ENCODE measurements at regions not wholly inside any gene's neighbourhood (a gene's known extent, or its start where the extent isn't known, plus 50 kb on each side); places are given as distances from the start of the nearest gene placed in this dataset.

- Histone ChIP-seq H3K4me3 (no peak overlapping the region), H3K4me1 (replicated peaks in 1 of 2) (no peaks in the 10 kb centered on the region), H3K9me3 (replicated peaks in 1 of 3) (no peaks in the 10 kb centered on the region), H3K27me3 (no peaks in the 10 kb centered on the region), H3K36me3 (replicated peaks in 1 of 2) (no peaks in the 10 kb centered on the region), H3K27ac (no peak overlapping the region)
- no peak for DNase-seq
- TF ChIP-seq POLR2A (IDR thresholded peaks at IDR 0.05) (no peak), CTCF (IDR thresholded peaks at IDR 0.05) (no peak)
- WGBS, 4 donors = 73 to 90% (median 81%) methylated on average over 3 of the region's 3 CpGs
- intact Hi-C loops (cut with DNase I) = no loop called here
Observed at GRCh38 chr1:217077426-217077825, 354.2 kb upstream of the ESRRG start.

GRCh38 chr1:217076902-217077301, 353.7 kb upstream of the ESRRG start:
- H3K27me3 ChIP-seq = no peaks in the 10 kb centered on the region
- TF ChIP-seq CTCF (IDR thresholded peaks at IDR 0.05) (no peak), POLR2A (IDR thresholded peaks at IDR 0.05) (no peak)
- no peaks in the 10 kb centered on the region for H3K9me3 ChIP-seq (replicated peaks in 1 of 3)
- H3K4me1 ChIP-seq (replicated peaks in 1 of 2) = no peaks in the 10 kb centered on the region
- intact Hi-C loops (cut with DNase I) = no loop called here
- H3K27ac ChIP-seq = no peak overlapping the region
- 45 to 53% (median 50%) methylated on average over 2 of the region's 2 CpGs for WGBS, 4 donors
- no peak overlapping the region for H3K4me3 ChIP-seq
- no peak for DNase-seq
- no peaks in the 10 kb centered on the region for H3K36me3 ChIP-seq (replicated peaks in 1 of 2)

GRCh38 chr1:217072926-217073325, 349.7 kb upstream of the ESRRG start:
- no peaks in the 10 kb centered on the region for H3K36me3 ChIP-seq (replicated peaks in 1 of 2)
- no peaks in the 10 kb centered on the region for H3K27me3 ChIP-seq
- H3K27ac ChIP-seq = no peak overlapping the region
- intact Hi-C loops (cut with DNase I) = no loop called here
- H3K4me3 ChIP-seq = no peak overlapping the region
- no peak for DNase-seq
- no peak for TF ChIP-seq CTCF (IDR thresholded peaks at IDR 0.05)
- TF ChIP-seq POLR2A (IDR thresholded peaks at IDR 0.05) = no peak
- H3K9me3 ChIP-seq (replicated peaks in 1 of 3) = no peaks in the 10 kb centered on the region
- 74 to 93% (median 83%) methylated on average over 1 of the region's 1 CpG for WGBS, 4 donors
- no peaks in the 10 kb centered on the region for H3K4me1 ChIP-seq (replicated peaks in 1 of 2)

GRCh38 chr1:217067642-217068041, 344.4 kb upstream of the ESRRG start:
- no peak overlapping the region for H3K4me3 ChIP-seq
- WGBS, 4 donors = 76 to 92% (median 82%) methylated on average over 1 of the region's 1 CpG
- H3K4me1 ChIP-seq (replicated peaks in 1 of 2) = no peaks in the 10 kb centered on the region
- intact Hi-C loops (cut with DNase I) = no loop called here
- no peak for DNase-seq
- H3K9me3 ChIP-seq (replicated peaks in 1 of 3) = no peaks in the 10 kb centered on the region
- H3K27me3 ChIP-seq = no peaks in the 10 kb centered on the region
- no peaks in the 10 kb centered on the region for H3K36me3 ChIP-seq (replicated peaks in 1 of 2)
- TF ChIP-seq CTCF (IDR thresholded peaks at IDR 0.05) (no peak), POLR2A (IDR thresholded peaks at IDR 0.05) (no peak)
- H3K27ac ChIP-seq = no peak overlapping the region

Data from adrenal gland (tissue), 9 donors.